NCI-H2081 (cell line): ENCODE measurements at regions not wholly inside any gene's neighbourhood (a gene's known extent, or its start where the extent isn't known, plus 50 kb on each side); places are given as distances from the start of the nearest gene placed in this dataset.
"Not testable (repeated sequence)": the region's sequence is repeated elsewhere in the genome, so short reads cannot be mapped to it uniquely, and the experiment has no call there.

ENCODE experiments used
- DNase-seq, 2 experiments: peaks; one replicate each; lab custom pipeline; 2025; lab: John Stamatoyannopoulos, UW

DNA sequence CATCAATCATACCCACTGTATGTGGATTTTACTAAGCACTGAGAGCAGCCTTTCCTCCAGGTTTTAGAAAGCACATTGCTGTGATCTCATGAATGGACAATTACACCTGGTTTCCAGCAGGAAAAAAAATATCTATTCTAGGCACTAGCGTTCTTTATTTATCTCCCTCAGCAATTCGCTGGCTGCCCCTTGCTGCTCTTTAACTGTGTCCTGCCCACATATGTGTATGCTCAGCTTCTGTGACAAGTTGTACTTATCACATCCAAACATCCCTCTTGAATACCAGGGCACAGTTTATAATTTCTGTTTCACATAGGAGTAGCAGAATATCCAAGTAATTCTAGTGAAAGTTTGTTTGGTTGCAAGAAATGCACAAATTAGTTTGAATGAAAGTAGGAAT lies 146.8 kb downstream of the USP46 start:
- no peak for DNase-seq

DNA sequence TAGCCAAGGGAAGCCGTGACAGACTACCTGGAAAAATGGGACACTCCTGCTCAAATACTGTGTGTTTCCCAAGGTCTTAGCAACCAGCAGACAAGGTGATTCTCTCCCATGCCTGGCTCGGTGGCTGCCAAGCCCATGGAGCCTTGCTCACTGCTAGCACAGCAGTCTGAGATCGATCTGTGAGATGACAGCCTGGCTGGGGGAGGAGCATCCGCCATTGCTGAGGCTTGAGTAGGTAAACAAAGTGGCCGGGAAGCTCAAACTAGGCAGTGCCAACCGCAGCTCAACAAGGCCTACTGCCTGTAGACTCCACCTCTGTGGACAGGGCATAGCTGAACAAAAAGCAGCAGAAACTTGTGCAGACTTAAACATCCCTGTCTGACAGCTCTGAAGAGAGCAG lies 137.0 kb downstream of the USP46 start:
- not testable (repeated sequence) for DNase-seq

DNA sequence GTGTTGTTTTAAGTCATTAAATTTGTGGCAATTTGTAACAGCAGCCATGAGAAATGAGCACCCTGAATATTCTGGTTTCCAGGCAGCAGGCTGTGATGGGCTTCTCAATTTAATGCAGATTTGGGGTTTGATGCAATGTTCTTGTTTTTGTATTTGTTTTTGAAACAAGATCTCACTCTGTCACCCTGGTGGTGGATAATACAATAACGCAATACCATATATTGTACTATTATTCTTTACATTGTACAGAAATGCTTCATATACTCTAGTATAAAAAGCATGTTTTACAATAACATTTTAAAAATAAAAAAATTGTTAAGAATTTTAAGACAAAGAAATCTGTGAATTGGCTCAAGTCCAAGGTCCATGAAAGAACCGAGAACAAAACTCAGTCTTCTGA lies 129.1 kb downstream of the USP46 start:
- no peak for DNase-seq

DNA sequence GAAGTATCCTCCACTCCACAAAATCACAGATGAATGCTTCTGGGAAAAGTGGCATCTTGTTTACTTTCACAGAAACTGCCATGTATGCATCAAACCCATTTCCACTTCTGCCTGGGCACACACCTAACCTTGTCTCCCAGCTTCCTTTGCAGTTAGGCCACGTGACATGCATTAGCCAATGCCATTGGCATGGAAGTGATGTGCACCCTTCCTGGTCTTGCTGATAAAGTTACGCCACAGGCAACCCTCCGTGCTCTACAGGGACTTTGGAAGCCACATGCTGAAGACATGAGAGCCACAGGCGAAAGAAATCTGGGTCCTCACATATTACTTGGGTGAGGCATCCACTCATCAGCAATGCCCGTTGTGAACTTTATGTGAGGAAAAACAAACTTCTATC lies 123.3 kb downstream of the USP46 start:
- no peak for DNase-seq
